Mucosa of descending colon (tissue), 3 donors: ENCODE measurements at regions not wholly inside any gene's neighbourhood (a gene's known extent, or its start where the extent isn't known, plus 50 kb on each side); places are given as distances from the start of the nearest gene placed in this dataset.

ENCODE experiments used
- ATAC-seq: fragments of 200-7000 bp; cut with Tn5 transposase; one replicate; pipeline ENCODE4 v1.9.1; 2020; ENCODE audit warnings: mild to moderate bottlenecking, moderate library complexity
- DNase-seq, 3 donors: peaks; one replicate each; pipeline ENCODE4 v3.0.0-alpha.2; 2020
- H3K36me3 ChIP-seq: fragments of 200-600 bp; one replicate; pipeline ENCODE4 v1.8.0; 2021; ENCODE audit warnings: low read depth, mild to moderate bottlenecking
- H3K4me1 ChIP-seq: fragments of 200-600 bp; one replicate; pipeline ENCODE4 v1.8.0; 2021; ENCODE audit warnings: low read depth, mild to moderate bottlenecking
- H3K4me3 ChIP-seq: fragments of 200-600 bp; one replicate; pipeline ENCODE4 v1.8.0; 2021; ENCODE audit warnings: mild to moderate bottlenecking
- H3K9me3 ChIP-seq: fragments of 200-600 bp; one replicate; pipeline ENCODE4 v1.8.0; 2021; ENCODE audit warnings: mild to moderate bottlenecking
- CTCF ChIP-seq: fragments of 200-600 bp; IDR thresholded peaks from one replicate; pipeline ENCODE4 v1.8.0; 2022; ENCODE audit warnings: antibody characterized with exemption, mild to moderate bottlenecking
- intact Hi-C, 2 donors: fragments of 100-400 bp; cut with DNase I in 1 of 2; cut with micrococcal nuclease in 1 of 2; formaldehyde crosslinking; loops; one replicate each; pipeline versions ENCODE4 v1.11.0 to v1.11.1; 2022; cut with DNase I, micrococcal nuclease
- donor health status: DM: no; HTN: no; CAD: no; lungs with moderate emphysema.
- donor health status: DM: no; HTN: no; CAD: no.
- donor health status: DM: no; HTN: yes; CAD: no.

- no peaks in the 10 kb centered on the region for H3K4me1 ChIP-seq
- H3K9me3 ChIP-seq, result no peaks in the 10 kb centered on the region
- H3K36me3 ChIP-seq, result no peaks in the 10 kb centered on the region
- H3K4me3 ChIP-seq, result no peak overlapping the region
- DNase-seq, result no peak
- intact Hi-C loops, result no loop called here
- ATAC-seq, result no peak
- no peak for TF ChIP-seq CTCF
Observed at GRCh38 chr3:28118087-28118486, 123.3 kb upstream of the CMC1 start.

DNA sequence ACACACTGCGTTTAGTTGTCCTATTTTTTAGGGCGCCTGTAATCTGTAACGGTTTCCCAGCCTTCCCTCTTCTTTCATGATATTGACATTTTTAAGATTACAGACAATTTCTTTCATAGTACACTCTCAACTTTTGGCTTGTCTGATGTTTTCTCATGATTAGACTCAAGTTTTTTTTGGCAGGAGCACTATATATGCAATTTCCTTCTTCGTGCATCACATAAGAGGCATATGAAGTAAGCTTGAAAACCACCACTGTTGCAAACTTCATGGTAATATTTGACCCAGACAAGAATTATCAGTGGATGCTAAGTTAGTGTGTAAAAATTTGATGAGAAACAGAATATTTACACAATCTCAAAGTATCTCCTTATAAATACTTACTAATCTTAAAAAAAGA is 119.2 kb upstream of the CMC1 start:
- Histone ChIP-seq H3K4me3 (no peak overlapping the region), H3K9me3 (no peaks in the 10 kb centered on the region), H3K4me1 (no peaks in the 10 kb centered on the region), H3K36me3 (no peaks in the 10 kb centered on the region)
- no peak for TF ChIP-seq CTCF
- ATAC-seq, result no peak
- no peak for DNase-seq
- intact Hi-C loops, result no loop called here

GRCh38 chr3:28124882-28125281 is 116.5 kb upstream of the CMC1 start:
- no peak overlapping the region for H3K4me3 ChIP-seq
- H3K36me3 ChIP-seq, result no peaks in the 10 kb centered on the region
- no peaks in the 10 kb centered on the region for H3K4me1 ChIP-seq
- intact Hi-C loops, result no loop called here
- no peaks in the 10 kb centered on the region for H3K9me3 ChIP-seq
- ATAC-seq (no peak), DNase-seq (no peak)
- no peak for TF ChIP-seq CTCF

DNA sequence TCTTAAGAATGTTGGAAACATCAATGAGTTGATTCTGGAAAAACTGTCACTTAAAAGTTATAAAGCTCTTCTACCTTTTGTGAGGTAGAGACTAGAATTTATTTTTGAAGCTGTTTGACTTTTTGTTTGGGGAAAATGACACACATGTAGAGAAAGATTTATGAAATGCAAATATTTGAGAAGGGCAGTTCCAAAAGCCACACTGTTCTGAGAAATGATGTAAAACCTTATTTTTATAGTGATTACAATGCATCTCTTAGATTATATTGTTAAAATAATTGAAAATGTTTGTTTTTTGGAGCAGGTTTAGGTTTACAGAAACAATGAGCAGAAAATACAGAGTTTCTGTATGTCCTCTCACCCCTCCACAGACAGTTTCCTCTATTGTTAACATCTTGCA is 116.1 kb upstream of the CMC1 start:
- TF ChIP-seq CTCF, result no peak
- intact Hi-C loops, result no loop called here
- Histone ChIP-seq H3K4me3 (no peak overlapping the region), H3K4me1 (no peaks in the 10 kb centered on the region), H3K9me3 (no peaks in the 10 kb centered on the region), H3K36me3 (no peaks in the 10 kb centered on the region)
- DNase-seq (no peak), ATAC-seq (peak; percentile 38)

DNA sequence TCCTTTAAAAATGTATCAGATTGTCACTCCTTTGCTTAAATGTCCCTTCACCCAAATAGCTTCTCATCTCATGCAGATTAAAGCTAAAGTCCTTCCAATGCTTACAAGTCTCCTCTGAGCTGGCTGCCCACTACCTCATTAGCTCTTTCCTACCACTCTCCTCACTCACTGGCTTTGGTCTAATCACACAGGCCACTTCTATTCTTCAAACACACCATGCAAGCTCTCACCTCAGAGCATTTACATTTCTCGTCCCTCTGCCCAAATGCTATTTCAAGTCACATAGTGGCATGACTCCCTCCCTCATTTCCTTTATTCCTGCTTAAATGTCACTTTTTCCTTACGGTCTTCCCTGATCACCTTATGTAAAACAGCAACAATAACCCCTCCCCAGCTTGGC is 110.6 kb upstream of the CMC1 start:
- intact Hi-C loops, result no loop called here
- TF ChIP-seq CTCF, result no peak
- no peak for ATAC-seq
- H3K4me3 ChIP-seq, result no peak overlapping the region
- peaks cover 11% of the 10 kb centered on the region for H3K4me1 ChIP-seq
- H3K9me3 ChIP-seq, result no peaks in the 10 kb centered on the region
- DNase-seq, result no peak
- H3K36me3 ChIP-seq, result no peaks in the 10 kb centered on the region

GRCh38 chr3:28132941-28133340 is 108.5 kb upstream of the CMC1 start:
- intact Hi-C loops, result no loop called here
- ATAC-seq (no peak), DNase-seq (no peak)
- no peaks in the 10 kb centered on the region for H3K36me3 ChIP-seq
- H3K4me3 ChIP-seq, result no peak overlapping the region
- no peak for TF ChIP-seq CTCF
- peaks cover 11% of the 10 kb centered on the region for H3K4me1 ChIP-seq
- no peaks in the 10 kb centered on the region for H3K9me3 ChIP-seq
